ENCODE measurements at regions not wholly inside any gene's neighbourhood (a gene's known extent, or its start where the extent isn't known, plus 50 kb on each side); places are given as distances from the start of the nearest gene placed in this dataset.
"Not testable (repeated sequence)": the region's sequence is repeated elsewhere in the genome, so short reads cannot be mapped to it uniquely, and the experiment has no call there.

DNA sequence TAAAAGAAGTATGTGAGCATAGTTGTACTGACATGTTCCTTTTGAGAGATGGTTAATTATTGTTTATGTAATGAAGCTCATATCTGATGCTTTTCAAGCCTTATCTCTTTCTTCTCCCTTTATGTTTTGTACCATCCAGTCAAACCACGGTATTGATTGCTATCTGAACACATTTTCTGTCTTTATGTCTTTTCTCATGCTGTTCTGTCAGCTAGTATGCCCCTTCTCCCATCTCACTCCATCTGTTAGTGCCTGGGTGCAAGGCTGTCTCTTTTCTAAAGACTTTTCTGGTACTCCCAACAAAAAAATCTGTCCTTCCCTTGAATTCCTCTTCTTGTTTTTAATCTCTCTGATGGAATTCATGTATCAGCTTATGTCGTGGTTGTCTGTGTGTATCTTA, 883.8 kb upstream of the IGFBP7 start:
- no peak for DNase-seq

DNA sequence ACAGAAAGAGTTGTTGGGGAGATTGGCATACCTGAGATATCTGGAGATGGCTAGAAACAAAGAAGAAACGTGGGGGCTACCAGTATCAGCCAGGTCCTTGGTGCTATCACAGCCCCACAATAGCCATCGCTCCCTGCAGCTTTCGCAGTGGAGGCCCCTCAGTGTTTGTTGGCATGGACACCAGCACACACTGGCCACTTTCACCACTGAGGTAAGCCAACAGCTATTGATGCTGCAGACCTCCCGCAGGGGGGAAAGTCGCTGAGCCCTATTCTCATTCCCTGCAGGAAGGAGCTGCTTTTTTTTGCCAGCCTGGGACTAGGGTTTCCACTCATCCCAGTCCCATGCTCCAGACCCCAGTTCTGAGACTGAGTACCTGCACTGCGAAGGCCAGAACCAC, 879.2 kb upstream of the IGFBP7 start:
- DNase-seq: no peak

DNA sequence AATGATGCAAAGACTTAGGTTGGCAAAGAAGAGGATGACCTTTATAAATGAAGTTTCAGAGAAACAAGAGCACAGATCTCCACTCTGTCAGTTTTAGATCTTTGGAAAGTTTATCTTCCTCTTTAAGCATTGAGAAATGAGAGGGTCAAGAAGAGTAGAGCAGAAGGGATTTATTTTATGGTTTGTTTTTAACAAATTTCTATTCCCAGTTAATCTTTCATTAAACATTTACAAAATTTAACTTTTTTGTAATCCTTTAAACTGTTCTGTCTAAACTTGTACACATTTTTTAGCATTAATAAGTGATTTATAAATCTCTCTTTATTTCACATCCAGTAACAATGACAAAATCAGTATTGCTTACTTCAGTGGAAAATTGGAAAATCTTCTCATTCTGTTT, 875.0 kb upstream of the IGFBP7 start:
- DNase-seq: no peak

DNA sequence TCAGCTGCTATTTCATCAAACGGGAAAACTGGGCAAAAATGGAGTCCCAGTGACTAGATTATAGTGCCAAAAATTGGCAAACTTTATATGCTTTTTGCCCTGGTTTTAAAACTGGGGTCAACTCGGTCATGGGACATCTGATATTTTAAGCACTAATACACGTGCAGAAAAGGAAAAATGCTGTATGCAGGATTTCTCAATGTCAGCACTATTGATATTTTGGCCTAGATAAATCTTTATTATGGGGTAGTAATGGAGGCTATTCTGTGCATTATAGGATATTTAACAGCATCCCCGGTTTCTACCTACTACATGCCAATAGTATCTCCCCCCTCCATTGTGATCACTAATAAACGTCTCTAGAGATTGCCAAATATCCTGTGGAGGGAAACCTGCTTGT, 870.9 kb upstream of the IGFBP7 start:
- no peak for DNase-seq

DNA sequence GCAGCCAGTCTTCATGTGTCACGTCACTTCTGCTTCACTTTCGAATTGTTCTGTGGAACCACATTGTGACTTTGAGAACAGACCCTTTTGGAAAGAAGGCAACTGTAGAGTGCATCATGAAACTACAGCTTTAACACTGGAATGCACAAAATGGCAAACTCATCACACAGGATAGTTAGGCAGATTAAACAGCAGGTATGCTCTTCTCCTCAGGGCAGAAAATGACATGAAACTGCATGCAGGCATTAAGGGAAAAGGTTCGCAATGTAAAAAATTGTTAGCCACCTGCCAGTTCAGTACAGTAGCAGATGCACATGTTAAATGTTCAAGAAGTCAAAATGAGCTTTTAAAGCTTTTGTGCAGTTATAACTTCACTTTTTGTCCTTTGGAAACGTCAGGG, 864.6 kb upstream of the IGFBP7 start:
- DNase-seq: no peak

DNA sequence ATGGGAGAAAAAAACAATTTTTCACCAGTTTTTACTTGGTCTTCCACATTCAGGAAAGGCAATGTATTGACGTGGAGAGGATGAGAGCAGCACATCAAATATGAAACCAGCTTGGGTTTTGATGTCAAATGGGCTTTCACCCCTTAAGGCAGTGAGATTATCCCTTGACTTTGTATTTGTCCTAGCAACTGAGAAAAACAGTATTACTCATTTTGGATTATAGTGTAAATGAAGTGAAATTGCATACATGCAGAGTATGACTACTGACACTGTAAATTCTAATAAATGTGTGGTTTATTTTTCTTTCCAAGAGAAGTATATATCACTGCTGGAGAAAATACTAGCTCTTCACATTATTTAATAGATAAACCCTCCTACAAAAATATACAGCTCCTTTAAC, 863.6 kb upstream of the IGFBP7 start:
- no peak for DNase-seq

DNA sequence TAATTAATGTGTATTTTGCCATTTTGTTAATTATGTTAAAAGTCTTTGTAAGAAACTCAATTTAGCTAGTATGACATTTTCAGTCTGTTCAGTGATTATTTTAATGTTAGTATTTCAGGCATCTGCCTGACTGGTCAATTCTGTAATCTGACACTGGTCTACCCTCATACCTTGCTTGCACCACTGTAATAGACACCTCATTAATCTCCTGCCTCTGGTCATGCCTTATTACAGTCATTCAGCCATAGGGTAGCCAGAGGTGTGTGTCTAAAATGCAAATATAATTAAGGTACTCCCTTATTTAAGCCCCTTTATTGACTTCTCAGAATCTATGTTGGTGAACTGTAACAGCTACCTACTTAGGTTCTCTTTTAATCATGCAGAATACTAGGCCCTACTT, 861.1 kb upstream of the IGFBP7 start:
- DNase-seq: no peak

DNA sequence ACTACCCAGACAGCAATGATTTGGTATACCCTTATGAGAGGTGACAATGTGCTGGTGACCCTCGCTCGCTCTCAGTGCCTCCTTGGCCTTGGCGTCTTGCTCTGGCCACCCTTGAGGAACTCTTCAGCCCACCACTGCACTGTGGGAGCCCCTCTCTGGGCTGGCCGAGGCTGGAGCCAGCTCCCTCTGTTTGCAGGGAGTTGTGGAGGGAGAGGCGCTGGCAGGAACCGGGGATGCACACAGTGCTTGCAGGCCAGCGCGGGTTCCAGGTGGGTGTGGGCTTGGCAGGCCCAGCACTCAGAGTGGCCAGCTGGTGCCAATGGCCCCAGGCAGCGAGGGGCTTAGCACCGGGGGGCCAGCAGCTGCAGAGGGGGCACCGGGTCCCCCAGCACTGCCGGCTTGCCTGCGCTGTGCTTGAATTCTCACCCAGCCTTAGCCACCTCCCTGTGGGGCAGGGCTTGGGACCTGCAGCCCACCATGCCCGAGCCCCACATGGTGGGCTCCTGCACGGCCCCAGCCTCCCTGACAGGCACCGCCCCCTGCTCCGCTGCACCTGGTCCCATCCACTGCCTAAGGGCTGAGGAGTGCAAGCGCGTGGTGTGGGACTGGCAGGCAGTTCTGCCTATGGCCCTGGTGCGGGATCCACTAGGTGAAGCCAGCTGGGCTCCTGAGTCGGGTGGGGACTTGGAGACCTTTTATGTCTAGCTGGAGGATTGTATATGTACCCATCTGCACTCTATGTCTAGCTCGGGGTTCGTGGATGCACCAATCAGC, 857.0 kb upstream of the IGFBP7 start:
- DNase-seq: no peak

DNA sequence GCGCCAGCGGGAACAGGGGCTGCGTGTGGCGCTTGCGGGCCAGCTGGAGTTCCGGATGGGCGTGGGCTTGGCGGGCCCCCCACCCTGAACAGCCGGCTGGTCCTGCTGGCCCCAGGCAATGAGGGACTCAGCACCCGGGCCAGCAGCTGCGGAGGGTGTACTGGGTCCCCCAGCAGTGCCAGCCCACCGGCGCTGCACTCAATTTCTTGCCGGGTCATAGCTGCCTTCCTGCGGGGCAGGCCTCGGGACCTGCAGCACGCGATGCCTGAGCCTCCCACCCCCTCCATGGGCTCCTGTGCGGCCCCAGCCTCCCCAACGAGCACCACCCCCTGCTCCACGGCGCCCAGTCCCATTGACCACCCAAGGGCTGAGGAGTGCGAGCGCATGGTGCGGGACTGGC, 855.2 kb upstream of the IGFBP7 start:
- DNase-seq: not testable (repeated sequence)

DNA sequence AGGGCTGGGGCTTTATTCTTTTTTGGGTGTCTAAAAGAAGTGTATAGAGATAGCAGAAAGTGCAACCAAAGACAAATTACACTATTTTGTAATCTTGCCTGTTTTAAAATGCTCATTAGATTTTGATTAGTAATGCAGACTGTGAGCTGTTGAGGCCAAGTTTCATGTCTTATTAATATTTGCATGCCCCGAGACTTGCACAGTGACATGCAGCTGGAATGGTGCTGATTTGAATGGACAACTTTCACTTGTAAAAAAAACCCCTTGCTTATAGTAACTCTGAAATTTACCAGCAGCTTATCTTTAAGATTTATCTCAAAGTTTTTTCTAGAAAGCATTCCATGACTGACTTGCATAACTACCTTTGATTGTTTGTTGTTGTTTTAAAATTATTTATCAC, 835.1 kb upstream of the IGFBP7 start:
- DNase-seq: no peak

DNA sequence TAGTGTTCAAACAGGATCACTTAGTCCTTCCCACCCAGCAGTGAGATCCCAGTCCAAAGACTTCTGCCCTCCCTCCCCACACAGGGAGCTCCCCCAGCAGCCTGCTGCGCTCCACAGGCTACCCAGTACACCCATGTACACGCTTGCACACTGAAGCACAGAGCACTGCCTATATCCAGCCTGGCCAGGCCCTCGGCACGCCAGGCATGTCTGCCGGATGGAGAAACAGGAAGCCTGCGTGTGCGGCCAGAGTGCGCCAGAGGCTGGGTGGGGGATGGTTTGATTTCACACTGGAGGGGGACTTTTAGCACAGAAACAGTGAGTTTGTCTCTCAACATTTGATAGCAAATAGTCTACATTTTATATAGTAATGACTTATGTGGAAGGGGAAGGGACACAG, 833.5 kb upstream of the IGFBP7 start:
- no peak for DNase-seq

DNA sequence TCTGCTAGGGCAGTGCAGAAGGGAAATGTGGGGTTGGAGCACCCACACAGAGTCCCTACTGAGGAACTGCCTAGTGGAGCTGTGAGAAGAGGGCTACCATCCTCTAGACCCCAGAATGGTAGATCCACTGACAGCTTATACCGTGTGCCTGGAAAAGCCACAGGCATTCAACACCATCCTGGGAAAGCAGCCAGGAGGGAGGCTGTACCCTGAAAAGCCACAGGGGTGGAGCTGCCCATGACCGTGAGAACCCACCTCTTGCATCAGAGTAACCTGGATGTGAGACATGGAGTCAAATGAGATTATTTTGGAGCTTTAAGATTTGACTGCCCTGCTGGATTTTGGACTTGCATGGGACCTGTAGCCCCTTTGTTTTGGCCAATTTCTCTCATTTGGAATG, 827.1 kb upstream of the IGFBP7 start:
- DNase-seq: not testable (repeated sequence)

DNA sequence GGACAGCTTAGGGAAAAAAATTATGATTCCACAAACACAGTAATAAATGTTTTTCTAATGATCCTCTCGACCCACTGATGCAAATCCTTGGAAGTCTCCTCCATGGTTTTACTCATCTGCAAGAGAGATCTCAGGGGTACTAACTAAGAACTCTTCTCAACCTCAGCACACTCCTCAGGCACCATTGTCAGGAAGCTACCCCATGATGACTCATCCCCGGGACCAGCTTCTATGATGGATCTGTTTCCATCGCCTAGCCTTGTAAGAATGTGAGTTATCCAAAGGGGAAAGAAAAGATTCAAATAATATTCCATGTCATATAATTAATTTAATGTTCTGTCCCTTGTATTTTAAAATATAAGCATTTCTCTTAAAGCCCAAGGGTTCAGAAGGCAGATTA, 816.1 kb upstream of the IGFBP7 start:
- DNase-seq: no peak

DNA sequence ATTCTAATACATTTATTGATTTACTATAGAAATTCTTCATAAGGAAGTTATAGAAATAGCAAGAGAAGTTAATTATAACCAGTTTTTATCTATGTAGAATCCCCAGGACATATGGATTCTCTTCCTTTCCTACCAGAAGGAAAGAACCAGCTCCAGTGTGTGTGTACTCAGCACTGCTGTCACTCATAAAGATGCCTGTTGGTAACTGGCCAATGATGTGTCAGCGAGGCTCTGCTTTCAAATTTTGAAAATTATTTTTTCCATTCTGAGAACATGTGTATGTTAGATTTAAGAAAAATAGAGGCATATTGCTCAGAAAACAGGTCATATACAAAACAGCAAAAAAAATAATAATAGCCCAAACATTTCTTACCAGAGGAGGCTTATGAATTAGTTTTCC, 814.8 kb upstream of the IGFBP7 start:
- no peak for DNase-seq

DNA sequence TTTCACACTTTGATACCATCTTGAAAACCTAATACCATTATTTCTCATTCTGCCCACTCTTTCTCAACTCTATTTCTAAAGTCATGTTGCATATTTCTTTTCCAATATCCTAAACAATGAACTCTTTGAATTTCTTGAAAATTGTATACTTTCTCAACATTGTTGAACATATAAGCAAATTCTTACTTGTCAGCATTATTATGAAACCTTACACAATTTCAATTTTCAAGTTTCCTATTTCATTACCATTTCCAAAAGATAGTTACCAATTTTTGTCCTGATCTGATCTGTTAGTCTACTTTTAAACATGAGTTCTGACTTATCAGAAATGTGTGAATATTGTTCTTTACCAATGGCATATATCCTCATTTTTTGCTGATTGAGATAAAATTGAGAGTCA, 806.3 kb upstream of the IGFBP7 start:
- DNase-seq: no peak

DNA sequence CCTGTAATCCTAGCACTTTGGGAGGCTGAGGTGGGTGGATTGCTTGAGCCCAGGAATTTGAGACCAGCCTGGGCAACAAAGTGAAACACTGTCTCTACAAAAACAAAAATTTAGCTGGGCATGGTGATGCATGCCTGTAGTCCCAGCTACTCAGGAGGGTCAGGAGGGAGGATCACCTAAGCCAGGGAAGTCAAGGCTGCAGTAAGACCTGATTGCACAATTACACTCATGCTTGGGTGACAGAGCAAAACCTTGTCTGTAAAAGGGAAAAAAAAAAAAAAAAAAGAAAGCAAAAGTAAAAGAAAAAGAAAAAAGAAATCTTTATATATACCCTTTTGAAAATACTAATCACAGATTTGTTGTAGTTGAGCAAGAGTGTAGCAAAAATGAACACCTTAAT, 801.0 kb upstream of the IGFBP7 start:
- no peak for DNase-seq

DNA sequence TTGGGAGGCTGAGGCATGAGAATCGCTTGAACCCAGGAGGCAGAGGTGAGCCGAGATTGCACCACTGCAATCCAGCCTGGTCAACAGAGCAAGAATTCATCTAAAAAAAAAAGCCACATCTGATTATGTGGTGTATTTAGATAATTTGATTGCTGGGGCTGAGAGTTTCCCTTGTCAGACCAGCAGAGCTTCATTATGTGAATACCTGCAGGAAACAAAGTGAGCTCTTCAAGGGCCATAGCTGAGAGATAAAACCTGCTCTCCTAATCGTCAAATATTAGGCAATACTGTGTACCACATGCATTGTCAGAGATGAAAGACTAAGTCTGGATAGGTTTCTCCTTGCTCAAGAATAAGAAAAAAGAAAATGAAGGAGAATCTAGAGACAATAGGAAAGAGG, 800.0 kb upstream of the IGFBP7 start:
- no peak for DNase-seq

DNA sequence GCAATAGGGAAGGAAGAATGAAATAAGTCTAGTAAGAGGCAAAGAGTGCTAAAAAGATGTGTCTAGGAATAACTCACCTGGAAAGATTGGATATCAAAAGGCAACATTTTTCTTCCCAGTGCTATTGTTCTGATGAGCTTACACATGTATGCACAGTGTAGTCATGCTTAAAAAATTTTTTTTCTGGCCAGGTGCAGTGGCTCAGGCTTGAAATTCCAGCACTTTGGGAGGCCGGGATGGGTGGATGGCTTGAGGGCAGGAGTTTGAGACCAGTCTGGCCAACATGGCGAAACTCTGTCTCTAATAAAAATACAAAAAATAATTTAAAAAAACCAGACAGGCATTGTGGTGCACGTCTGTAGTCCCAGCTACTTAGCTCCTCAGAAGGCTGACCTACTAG, 795.8 kb upstream of the IGFBP7 start:
- no peak for DNase-seq

DNA sequence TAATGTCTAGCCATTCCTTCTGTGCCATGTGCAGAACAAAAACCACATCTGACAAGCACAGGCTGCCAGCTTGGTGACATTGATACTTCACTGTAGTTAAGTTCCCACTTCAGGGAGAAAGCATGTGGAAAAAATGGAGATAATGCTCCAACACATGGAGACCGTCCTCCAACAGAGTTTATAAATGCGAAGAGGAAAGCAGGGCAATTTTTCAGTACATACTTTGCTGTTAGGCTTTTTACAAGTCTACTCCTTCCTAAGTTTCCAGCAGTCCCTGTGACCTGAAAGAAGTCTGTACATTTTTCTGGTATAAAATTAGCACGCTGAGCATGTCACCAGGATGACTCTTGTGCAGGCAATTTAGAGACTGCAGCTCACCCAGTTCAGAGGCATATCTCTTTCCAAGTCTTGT, 766.9 kb upstream of the IGFBP7 start:
- no peak for DNase-seq

DNA sequence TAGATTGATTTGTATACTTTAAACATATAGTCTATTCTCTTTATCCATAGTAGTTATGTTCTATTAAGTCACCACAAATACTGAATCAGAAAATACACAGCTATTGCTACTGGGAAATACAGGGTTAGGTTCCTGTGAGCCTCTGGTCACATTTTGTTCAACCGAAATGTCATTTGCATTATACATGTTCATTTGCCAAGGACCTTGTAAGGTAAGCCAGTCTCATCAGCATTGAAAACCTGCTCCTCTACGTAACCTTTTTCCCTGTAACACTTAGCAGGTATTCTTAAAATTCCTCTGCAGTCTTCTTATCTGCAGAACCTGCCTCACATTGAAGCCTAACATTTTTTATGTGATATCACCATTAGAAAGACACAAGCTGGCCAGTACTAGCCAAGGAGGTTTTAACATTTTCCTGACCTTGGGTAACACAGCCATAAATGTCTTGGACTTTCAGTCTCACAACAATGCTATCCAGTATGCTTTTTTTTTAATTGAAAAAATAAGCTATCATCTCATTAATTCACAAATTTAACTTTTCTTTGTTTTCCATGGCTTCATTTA, 765.7 kb upstream of the IGFBP7 start:
- no peak for DNase-seq

DNA sequence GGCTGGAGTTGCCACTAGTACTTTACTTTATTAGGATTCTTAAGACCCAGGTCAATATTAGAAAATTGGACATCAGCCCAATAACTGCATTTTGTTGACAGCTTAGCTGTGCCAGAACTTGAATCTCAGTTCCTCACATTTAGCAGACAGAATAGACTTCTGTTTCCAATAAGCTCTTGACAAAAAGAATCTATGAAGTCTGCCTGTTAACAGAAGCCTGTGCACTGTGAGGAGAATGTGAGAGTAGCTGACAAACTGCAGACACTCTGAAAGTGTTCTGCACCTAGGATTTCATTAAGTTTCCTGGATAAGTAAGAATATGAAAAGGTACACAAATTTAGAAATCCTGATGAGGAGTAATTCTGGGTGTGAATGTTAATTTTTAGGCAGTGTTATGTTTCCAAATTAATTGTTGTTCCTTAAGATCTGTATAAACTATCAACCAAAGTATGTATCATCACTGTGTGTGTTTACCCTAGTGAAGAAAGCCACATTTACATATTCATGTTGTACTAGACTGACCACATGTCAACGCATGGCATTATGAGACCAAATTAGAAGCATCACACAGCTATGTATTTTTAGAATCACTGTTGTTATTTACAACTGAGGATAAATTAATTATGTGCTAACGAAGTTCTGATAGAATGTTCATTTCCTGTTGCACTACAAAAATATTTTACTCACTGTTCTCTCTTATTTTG, 756.4 kb upstream of the IGFBP7 start:
- DNase-seq: no peak

DNA sequence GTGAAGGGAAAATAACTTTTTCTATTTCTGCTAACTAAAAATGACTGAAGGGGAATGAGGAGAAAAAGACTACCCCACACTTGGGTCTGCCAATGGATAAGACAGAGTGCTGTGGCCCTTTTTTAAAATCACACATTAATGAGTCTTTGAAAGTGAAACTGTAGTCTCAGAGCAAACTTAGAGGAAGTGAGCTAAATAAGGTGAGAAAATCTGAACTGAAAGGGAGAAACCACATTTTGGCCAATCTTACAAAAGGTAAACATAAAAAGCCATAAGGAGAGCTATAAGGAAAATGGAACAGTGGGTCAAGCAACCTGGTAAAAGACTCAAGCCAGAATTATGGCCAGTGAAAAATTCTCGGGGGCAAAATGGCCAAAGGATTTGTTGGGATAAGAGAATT, 755.1 kb upstream of the IGFBP7 start:
- no peak for DNase-seq

DNA sequence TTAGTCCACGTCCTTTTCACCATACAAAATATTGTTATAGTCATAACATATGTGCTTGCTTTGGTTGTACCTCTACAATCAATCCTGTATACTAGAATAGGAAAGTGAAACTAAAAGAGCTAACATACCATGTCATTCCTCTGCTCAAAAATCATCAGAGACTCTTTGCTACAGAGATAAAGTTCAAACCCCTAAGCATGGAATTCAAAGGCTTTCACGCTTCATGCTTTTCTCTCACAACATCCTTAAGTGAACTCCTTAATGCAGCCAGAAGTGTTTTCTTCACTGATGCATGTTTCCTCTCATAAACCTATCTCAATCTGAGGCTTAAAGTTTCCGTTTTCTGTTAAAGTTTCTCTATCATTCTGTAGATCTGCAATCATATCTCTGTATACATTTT, 744.6 kb upstream of the IGFBP7 start:
- DNase-seq: no peak

DNA sequence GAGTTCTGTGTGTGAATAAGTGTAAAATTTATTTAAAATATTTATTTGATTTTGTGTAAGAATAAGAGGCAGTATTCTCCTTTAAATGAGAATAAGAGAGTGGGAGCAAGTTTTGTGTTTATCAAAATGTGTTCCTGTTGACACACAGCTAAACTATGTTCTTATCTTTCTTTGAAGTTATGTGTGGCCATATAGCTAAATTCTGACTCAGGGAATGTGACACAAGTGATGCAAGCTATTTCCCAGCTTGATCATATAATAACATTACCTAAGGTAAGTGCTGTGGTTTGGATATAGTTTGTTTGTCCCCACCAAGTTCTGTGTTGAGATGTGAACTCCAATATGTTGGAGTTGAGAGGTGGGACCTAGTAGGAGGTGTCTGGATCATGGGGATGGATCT, 740.0 kb upstream of the IGFBP7 start:
- DNase-seq: no peak

DNA sequence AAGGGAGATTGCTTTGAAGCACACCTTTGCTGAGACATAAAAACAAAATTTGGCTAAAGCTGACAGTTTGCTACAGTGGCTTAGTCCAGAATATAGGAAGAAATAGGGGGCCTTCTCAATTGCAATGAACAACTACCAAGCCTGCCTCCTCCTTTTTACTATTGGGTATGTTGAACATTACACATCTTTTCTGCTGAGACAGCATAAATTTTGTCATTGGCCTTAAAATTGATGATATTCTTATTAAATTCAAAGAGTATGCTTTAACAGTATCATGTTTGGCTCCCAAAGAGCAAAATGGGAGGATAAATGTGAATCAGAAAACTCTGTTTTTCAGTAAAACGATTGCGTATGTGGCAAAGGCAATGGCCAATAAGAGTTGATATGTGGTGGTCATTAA, 721.9 kb upstream of the IGFBP7 start:
- DNase-seq: no peak
